ENCODE measurements at regions not wholly inside any gene's neighbourhood (a gene's known extent, or its start where the extent isn't known, plus 50 kb on each side); places are given as distances from the start of the nearest gene placed in this dataset.

DNA sequence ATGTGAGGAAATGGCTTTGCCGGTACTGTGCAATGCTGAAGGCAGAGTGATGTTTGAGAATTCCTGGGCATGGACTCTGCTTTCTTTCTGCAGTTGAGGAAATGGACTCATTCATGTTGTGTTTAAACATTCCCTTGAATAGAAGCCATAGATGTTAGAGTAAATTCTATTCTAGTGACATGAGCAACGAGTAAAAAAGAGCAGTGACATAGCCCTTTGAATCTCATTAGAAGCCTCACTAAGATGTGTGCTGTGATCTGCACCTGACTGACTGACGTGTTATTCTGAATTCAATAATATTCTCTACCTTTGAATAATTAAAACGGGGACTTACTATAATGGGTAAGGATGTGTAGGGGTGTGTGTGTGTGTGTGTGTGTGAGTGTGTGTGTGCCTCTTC, 113.7 kb upstream of the KLF4 start:
- no peaks in the 10 kb centered on the region for H3K36me3 Mint-ChIP-seq
- H3K4me1 Mint-ChIP-seq: no peaks in the 10 kb centered on the region
- no peaks in the 10 kb centered on the region for H3K9me3 Mint-ChIP-seq
- ATAC-seq: no peak
- H3K27ac Mint-ChIP-seq: no peak overlapping the region
- H3K4me3 Mint-ChIP-seq: no peak overlapping the region
- DNase-seq (ENCODE audit: low spot score in 2 of 2): no peak

DNA sequence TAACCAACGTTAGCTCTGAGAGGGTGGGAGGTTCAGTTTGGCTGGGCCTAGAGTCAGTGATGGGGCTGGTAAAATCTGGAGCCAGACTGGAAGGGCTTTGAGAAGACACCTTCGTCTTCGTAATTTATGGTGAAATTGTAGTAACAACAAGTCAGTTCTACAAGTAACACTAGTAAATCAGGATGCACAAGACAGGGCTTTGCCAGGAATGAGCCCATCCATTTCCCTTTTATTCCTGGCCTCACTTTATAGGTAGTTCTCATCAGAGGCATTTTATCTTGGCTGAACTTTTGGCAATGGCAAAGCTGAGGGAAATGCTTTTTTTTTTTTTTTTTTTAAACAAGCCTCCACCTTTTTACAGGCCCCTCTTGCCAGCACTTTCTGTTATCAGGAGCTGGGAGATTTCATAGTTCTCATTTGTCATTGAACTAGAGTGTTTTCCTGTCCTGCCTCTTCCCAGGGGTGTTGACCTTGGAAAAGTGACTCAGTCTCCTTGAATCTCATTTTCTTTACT, 110.5 kb upstream of the KLF4 start:
- no peak for DNase-seq (ENCODE audit: low spot score in 2 of 2)
- no peak for ATAC-seq
- no peaks in the 10 kb centered on the region for H3K36me3 Mint-ChIP-seq
- H3K27ac Mint-ChIP-seq: no peak overlapping the region
- H3K4me3 Mint-ChIP-seq: no peak overlapping the region
- no peaks in the 10 kb centered on the region for H3K4me1 Mint-ChIP-seq
- H3K9me3 Mint-ChIP-seq: no peaks in the 10 kb centered on the region

DNA sequence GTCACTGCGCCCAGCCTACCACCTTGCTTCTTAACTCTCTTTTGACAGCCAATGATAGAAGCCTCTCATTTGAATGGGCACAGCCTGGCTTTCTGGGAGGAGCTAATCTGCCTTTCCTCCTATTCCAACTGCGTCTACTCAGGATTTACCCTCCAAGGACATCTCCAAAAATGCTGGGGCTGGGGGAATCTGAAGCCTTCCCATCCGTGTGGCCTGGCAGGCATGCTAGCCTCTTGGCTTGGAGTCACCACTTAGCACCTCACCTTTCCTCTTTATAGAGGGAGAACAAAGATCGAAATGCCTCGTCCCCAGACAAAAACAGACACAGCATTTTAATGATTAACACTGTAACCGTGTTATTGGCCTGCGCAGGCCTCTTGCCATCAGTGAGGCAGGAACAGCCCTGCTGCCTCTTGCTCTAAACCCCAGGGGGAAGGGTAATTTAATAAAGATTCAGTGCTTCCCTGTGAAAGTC, 108.2 kb upstream of the KLF4 start:
- H3K4me1 Mint-ChIP-seq: no peaks in the 10 kb centered on the region
- ATAC-seq: no peak
- no peak overlapping the region for H3K27ac Mint-ChIP-seq
- H3K9me3 Mint-ChIP-seq: no peaks in the 10 kb centered on the region
- no peaks in the 10 kb centered on the region for H3K36me3 Mint-ChIP-seq
- DNase-seq (ENCODE audit: low spot score in 2 of 2): no peak
- H3K4me3 Mint-ChIP-seq: no peak overlapping the region

DNA sequence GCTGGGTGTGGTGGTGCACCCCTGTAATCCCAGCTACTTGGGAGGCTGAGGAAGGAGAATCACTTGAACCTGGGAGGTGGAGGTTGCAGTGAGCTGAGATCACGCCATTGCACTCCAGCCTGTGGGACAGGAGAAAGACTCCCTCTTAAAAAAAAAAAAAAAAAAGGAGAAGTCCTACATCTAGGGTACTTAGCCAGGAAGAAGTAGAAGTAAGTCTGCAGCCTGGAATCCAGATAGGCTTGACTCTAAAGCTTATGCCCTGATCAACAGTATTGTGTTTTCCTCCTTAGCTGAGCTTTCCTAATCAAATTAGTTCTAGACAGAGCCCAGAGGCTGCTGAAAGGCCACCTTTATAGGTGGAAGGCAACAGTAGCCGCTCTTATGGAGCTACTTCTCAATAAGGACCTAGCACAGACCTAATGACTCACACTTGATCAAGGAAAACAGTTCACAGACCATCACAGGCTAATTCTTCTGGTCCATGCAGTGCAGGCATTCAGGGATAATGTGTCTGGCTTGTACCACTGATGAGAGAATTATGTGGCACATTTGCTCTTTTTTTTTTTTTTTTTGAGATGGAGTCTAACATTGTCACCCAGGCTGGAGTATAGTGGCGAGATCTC, 105.5 kb upstream of the KLF4 start:
- Mint-ChIP-seq H3K4me1 (no peaks in the 10 kb centered on the region), H3K27ac (no peak overlapping the region), H3K36me3 (no peaks in the 10 kb centered on the region), H3K4me3 (no peak overlapping the region), H3K9me3 (no peaks in the 10 kb centered on the region)
- ATAC-seq: no peak
- no peak for DNase-seq (ENCODE audit: low spot score in 2 of 2)

DNA sequence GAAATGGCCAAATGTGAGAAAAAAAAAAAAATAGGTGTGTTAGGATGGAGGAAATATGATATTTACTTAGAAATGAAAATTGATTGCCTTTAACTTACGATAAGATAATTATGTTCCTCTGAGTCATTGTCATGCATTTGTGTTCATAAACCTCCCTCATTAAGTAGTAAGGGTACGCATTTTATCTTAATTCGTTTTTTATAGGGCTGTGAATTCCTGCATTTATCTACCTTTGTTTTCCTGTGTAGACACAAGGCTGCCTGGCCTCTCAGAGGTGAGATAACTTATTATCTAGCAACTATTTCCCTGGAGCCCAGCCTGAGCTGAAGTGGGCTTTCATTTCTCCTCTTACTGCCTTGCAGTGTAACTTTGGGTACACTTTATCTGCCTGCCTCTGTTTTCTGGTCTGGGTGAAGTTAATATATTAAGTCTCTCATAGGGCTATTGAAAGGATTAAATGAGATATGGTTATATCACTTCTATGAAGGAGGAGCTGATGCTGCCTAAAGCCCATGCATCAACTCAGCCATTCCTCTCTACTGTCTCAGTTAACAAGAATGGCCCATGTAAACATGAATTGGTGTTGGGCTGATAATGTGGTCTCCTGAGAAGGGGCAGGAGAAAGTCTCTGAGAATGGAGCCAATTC, 103.8 kb upstream of the KLF4 start:
- Mint-ChIP-seq H3K4me1 (no peaks in the 10 kb centered on the region), H3K36me3 (no peaks in the 10 kb centered on the region), H3K9me3 (no peaks in the 10 kb centered on the region), H3K27ac (no peak overlapping the region), H3K4me3 (no peak overlapping the region)
- DNase-seq (ENCODE audit: low spot score in 2 of 2): no peak
- ATAC-seq: no peak

DNA sequence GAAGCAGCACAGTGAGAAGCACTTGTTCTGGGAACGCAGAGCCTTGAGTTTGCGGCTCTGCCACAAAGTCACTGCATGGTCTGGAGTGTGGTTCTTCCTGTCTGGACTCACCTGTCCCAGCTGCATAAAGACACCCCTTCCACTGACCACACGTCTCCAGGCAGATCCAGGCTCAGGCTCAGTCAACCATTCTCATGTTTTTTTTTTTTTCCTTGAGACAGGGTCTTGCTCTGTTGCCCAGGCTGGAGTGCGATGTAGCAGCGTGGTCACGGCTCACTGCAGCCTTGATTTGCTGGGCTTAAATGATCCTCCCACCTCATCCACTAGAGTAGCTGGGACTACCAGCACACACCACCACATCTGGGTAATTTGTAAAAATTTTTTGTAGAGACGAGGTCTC, 102.9 kb upstream of the KLF4 start:
- no peak for ATAC-seq
- H3K36me3 Mint-ChIP-seq: no peaks in the 10 kb centered on the region
- H3K9me3 Mint-ChIP-seq: no peaks in the 10 kb centered on the region
- H3K4me1 Mint-ChIP-seq: no peaks in the 10 kb centered on the region
- H3K27ac Mint-ChIP-seq: no peak overlapping the region
- no peak overlapping the region for H3K4me3 Mint-ChIP-seq
- no peak for DNase-seq (ENCODE audit: low spot score in 2 of 2)

DNA sequence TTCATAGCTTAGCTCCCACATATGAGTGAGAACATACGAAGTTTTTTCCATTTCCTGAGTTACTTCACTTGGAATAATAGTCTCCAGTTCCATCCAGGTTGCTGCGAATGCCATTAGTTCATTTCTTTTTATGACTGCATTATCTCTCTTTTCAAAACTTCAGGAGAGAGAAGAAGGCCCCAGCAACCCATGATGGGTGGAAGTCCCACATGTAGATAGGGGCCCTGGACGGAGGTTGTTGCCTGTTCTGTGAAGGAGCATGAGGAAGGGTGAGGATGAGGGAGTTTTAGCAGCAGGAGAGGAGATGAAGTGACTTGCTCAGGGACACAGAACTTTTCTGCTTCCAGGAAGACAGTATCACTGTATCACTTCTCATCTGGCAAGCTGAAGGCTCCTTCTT, 102.2 kb upstream of the KLF4 start:
- DNase-seq (ENCODE audit: low spot score in 2 of 2): no peak
- Mint-ChIP-seq H3K4me3 (no peak overlapping the region), H3K36me3 (no peaks in the 10 kb centered on the region), H3K4me1 (no peaks in the 10 kb centered on the region), H3K27ac (no peak overlapping the region), H3K9me3 (no peaks in the 10 kb centered on the region)
- ATAC-seq: no peak

DNA sequence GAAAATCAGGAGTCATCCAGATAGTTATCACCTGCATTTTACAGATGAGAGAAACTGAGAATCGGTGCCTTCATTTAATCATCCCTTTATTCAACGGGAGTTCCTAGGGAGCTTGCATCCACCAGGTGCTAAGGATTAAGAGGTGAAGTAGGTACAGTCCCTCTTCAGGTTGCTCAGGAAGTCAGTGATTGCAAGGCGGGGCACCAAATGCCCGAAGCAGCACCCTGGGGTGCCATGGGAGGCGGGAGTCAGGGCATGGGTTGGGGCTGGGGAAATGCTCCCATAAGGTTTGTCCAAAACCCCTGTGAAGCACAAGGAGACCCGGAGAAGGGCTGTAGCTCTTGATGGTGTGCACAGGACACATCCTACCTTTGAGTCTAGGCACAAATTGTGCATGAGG, 98.8 kb upstream of the KLF4 start:
- Mint-ChIP-seq H3K4me1 (no peaks in the 10 kb centered on the region), H3K36me3 (no peaks in the 10 kb centered on the region), H3K27ac (no peak overlapping the region), H3K4me3 (no peak overlapping the region), H3K9me3 (peaks cover 2% of the 10 kb centered on the region)
- ATAC-seq: no peak
- no peak for DNase-seq (ENCODE audit: low spot score in 2 of 2)

DNA sequence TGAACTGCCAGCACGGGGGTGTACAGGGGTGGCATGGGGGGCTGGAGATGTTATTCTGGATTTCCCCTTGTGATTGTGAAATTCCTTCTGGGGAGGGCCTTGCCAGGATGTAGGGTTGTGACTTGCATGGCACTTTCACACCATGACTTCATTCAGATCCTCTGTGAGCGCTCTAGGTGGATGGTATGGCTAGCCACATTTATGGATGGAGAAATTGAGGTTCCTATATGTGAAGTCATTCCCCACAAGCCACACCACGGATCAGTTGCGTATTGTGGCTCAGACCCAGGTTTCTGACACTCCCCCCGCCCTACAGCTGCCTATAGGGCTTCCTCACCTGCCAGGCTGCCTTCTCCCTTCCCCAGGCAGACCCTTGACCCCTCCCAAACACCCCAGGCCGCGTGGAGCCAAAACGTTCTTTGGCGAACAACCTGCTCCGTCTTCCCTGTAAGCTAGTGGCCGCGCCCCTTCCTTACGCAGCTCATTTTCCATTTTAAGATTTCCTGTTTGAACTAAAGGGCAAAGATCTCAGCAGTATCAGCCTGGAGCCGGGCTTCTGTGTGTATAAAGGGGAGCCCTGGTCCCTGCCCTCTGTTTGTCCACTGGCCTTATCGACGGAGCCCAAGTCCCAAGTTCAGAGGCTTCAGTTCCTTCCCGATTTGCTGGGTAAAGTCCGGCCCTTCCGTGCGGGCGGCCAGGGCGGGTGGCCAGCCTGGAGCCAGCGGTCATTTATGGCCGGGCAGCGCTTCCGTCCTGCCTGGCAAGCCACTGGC, 97.8 kb upstream of the KLF4 start:
- H3K4me1 Mint-ChIP-seq: no peaks in the 10 kb centered on the region
- no peak for ATAC-seq
- H3K4me3 Mint-ChIP-seq: no peak overlapping the region
- H3K36me3 Mint-ChIP-seq: no peaks in the 10 kb centered on the region
- H3K9me3 Mint-ChIP-seq: peaks cover 6% of the 10 kb centered on the region
- DNase-seq (ENCODE audit: low spot score in 2 of 2): no peak
- no peak overlapping the region for H3K27ac Mint-ChIP-seq

DNA sequence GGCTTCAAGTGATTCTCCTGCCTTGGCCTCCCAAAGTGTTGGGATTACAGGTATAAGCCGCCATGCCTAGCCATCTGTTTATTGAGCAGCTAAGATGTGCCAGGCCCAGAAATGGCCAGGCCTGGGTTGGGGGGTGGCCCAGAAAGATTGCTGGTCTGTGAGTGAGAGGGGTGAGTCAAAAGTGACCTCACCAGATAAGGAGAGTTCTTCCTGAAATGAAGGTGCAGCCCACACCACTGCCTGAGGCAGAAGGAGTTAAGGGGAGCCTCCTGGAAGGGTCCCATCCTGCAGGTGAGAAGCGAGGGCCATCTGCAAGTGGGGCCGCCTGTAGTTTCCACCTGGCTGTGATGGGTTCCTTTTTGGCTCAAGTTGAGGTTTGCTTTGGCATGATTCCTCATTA, 96.9 kb upstream of the KLF4 start:
- peaks cover 6% of the 10 kb centered on the region for H3K9me3 Mint-ChIP-seq
- no peak overlapping the region for H3K4me3 Mint-ChIP-seq
- H3K36me3 Mint-ChIP-seq: no peaks in the 10 kb centered on the region
- H3K4me1 Mint-ChIP-seq: no peaks in the 10 kb centered on the region
- H3K27ac Mint-ChIP-seq: no peak overlapping the region
- ATAC-seq: no peak
- DNase-seq (ENCODE audit: low spot score in 2 of 2): no peak

DNA sequence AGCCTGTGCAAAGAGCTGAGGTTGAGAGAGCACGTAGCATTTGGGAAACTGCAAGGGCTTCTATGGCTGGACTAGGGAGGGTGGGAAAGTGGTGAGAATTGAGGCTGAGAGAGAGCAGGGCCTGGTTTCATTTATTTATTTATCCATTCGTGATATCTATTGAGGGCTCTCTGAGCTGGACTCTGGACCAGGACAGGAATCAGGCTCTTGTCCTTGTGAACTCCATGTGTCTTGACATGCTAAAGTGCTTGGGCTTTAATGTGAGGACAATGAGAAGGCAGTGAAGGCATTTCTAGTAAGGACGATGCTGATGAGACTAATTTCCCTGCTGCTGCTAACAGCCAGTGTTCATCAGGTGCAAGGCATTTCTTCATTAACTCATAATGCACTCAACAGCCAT, 95.9 kb upstream of the KLF4 start:
- Mint-ChIP-seq H3K36me3 (no peaks in the 10 kb centered on the region), H3K27ac (no peak overlapping the region), H3K4me3 (no peak overlapping the region), H3K4me1 (no peaks in the 10 kb centered on the region), H3K9me3 (peaks cover 6% of the 10 kb centered on the region)
- DNase-seq (ENCODE audit: low spot score in 2 of 2) (no peak), ATAC-seq (no peak)

DNA sequence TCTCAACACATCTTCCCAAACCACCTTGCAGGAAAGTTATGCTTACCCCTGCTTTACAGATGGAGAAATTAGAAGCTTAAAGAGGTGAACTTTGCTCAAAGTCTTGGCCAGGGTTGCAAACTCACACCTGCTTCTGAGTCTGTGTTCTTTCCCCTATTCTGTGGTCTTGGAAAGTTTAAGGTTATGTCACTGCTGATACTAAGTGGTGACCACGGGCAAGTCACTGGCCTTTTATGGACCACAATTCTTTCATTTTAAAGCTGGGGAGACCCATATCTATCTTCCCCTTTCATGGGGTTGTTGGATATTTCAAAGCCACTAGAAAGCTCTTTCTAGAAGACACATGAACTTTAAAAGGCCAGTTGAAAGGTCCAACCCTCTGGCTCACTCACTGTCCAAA, 95.4 kb upstream of the KLF4 start:
- H3K36me3 Mint-ChIP-seq: no peaks in the 10 kb centered on the region
- ATAC-seq: no peak
- peaks cover 6% of the 10 kb centered on the region for H3K9me3 Mint-ChIP-seq
- H3K27ac Mint-ChIP-seq: no peak overlapping the region
- no peak overlapping the region for H3K4me3 Mint-ChIP-seq
- no peak for DNase-seq (ENCODE audit: low spot score in 2 of 2)
- H3K4me1 Mint-ChIP-seq: no peaks in the 10 kb centered on the region

DNA sequence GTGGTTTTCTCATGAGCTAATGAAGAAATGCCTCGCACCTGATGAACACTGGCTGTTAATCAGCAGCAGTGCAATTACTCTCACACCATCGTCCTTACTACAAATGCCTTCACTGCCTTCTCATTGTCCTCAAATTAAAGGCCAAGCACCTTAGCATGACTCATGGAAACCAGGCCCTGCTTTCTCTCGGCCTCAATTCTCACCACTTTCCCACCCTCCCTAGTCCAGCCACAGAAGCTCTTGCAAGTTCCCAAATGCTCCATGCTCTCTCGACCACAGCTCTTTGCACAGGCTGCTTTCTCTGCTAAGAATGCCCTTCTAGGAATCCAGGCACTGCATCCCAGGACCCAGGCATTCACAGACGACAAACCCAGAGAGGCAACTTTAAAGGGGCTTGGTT, 94.6 kb upstream of the KLF4 start:
- ATAC-seq (no peak), DNase-seq (ENCODE audit: low spot score in 2 of 2) (no peak)
- Mint-ChIP-seq H3K36me3 (no peaks in the 10 kb centered on the region), H3K4me1 (no peaks in the 10 kb centered on the region), H3K9me3 (peaks cover 6% of the 10 kb centered on the region), H3K4me3 (no peak overlapping the region), H3K27ac (no peak overlapping the region)

DNA sequence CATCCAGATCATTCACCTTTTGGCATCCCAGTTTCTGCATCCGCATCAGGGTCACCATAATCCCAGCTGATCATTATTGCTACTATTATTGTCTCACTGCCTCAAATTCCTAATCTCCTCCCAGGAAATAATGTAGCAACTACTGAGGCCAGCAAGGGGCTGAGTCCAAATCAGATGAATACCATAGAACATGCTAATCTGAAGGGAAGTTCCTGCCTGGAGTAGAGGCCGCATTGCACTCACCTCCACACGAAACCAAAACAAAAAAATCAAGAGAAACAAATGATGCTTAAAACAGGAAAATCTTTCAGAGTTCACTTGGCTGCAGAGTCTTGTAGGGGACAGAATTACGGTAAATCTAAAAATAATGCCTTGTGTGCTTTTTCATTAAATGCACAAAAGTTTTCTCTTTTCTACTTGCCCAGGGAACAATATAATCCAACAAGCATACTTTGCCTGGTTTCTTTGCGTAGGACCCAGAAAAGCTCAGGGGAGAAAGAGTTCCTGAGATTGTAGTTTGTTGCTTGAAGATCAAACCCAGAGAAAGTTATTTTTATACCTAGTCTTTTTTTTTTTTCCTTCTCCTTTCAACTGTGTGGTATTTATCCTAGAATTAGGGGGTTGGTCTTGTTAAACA, 87.7 kb upstream of the KLF4 start:
- ATAC-seq (no peak), DNase-seq (ENCODE audit: low spot score in 2 of 2) (no peak)
- H3K9me3 Mint-ChIP-seq: no peaks in the 10 kb centered on the region
- no peaks in the 10 kb centered on the region for H3K36me3 Mint-ChIP-seq
- no peak overlapping the region for H3K27ac Mint-ChIP-seq
- no peaks in the 10 kb centered on the region for H3K4me1 Mint-ChIP-seq
- no peak overlapping the region for H3K4me3 Mint-ChIP-seq

DNA sequence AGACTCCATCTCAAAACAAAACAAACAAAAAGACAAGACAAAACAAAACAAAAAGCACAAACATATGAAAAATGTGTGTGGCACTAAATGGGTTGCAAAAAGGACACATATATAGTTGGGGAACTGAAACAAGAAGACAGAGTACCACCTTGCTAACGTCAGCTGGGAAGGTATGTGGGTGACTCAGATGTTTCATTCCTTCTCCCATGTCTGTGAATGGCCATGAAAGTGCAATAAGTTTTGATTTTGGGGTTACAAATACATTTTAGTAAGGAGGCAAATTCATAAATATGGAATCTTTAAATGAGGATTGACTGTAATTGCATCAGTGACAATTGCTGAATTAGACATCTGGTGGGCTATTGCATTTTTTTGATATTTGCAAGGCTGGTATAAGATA, 81.6 kb upstream of the KLF4 start:
- Mint-ChIP-seq H3K36me3 (no peaks in the 10 kb centered on the region), H3K4me3 (no peak overlapping the region), H3K27ac (no peak overlapping the region), H3K9me3 (no peaks in the 10 kb centered on the region), H3K4me1 (no peaks in the 10 kb centered on the region)
- ATAC-seq: no peak
- DNase-seq (ENCODE audit: low spot score in 2 of 2): no peak

All from stimulated activated effector memory CD8-positive, alpha-beta T cell treated with anti-CD3 and anti-CD28 coated beads, Interleukin-12 subunit alpha, Interleukin-12 subunit beta, amount 100 ng/mL, for 72 hours (primary cell).